Brain pericyte (primary cell): ENCODE measurements at regions not wholly inside any gene's neighbourhood (a gene's known extent, or its start where the extent isn't known, plus 50 kb on each side); places are given as distances from the start of the nearest gene placed in this dataset.

Experiments used
- DNase-seq: peaks from one replicate; pipeline ENCODE4 v3.0.0-alpha.2; 2012; ENCODE audit warnings: low read depth, low spot score

DNA sequence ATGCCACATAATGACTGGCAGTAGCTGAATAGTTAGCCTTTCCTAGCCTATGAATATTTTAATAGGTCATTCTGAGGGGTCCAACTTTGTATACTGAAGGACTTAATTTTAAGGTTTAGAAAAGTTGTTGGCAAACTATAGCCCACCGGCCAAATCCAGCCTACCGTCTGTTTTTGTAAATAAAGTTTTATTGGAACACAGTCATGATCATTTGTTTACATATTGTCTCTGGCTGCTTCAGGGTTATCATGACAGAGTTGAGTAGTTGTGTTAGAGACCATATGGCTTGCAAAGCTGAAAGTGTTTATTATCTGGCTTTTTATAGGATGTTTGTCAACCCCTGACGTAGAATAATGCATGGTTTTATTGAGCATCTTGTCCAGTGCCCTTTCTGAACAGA is 73.4 kb downstream of the NTMT2 start:
- DNase-seq: no peak

DNA sequence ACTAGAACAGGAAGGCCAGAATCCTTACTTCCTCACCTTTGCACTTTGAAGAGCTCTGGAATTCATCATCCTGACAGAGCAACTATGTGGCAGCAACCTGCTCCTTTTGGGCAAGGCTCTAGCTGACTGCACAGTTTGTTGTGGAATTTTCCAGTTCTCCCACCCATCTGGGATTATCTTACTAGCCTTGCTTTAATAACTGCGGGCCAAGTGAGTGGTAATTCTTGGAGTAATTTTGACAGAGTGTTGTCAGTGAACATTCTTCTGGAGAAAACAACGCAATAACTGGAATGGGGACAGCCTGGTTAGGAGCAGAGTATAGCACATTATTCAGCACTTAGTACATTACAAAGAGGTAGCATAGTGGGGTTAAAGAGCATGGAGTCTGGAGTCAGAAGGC is 75.3 kb downstream of the NTMT2 start:
- DNase-seq: no peak

DNA sequence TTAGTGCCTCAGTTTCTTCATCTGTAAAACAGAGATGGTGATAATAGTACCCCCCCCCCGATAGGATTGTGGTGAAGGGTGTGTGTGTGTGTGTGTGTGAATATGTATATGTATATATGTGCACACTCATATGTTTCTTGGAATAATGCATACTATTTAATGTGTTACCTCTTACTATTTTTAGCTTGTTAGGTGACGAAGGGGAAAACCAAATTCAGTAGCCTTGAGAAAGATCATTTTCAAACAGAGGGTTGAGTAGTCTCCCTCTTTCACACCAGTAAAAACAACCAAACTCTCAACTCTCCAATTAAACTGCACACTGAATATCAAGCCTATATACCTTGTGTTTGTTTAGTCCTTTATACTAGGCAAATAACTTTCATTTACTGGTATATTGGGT is 75.7 kb downstream of the NTMT2 start:
- DNase-seq: no peak

GRCh38 chr1:170224469-170224868 is 78.7 kb downstream of the NTMT2 start:
- no peak for DNase-seq

GRCh38 chr1:170225781-170226530 is 80.2 kb downstream of the NTMT2 start:
- no peak for DNase-seq

- DNase-seq: no peak
Measured at GRCh38 chr1:170226767-170227166, 81.0 kb downstream of the NTMT2 start.

DNA sequence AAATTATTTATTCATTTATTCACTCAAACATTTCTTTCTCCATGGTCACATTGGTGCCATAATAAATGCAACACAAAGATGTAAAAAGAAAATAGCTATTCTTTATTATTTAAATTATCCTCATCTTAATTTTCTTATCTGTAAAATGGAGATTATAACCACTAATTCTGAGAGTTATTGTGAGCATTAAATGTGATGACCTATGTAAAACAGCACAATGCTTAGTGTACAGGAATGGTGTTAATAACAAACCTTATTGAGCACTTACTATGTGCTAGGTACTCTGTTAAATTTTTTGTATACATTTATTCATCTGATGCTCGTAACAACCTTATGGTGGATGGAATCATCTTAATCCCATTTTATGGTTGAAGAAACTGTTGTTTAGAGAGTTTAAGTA is 84.6 kb downstream of the NTMT2 start:
- no peak for DNase-seq

DNA sequence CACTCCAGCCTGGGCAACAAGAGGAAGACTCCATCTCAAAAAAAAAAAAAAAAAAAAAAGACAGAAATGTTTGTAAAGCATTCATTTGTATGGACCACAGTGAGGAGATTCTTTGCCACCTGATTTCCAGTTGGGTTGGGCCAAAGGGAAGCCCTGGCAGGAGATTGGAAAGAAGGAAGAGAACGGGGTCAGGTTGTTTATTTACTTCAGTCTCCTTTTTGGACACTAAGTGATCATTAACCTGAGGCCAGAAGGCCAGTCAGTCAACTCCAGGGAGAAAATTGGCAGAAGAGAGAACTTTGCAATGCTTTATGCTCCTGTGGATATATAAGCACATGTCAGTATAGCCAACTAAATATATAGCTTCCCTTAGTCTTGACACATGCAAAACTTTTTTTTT is 85.9 kb downstream of the NTMT2 start:
- no peak for DNase-seq

- DNase-seq: no peak
Measured at GRCh38 chr1:170238704-170239391, 93.1 kb downstream of the NTMT2 start.

GRCh38 chr1:170239445-170239844 is 93.7 kb downstream of the NTMT2 start:
- no peak for DNase-seq

DNA sequence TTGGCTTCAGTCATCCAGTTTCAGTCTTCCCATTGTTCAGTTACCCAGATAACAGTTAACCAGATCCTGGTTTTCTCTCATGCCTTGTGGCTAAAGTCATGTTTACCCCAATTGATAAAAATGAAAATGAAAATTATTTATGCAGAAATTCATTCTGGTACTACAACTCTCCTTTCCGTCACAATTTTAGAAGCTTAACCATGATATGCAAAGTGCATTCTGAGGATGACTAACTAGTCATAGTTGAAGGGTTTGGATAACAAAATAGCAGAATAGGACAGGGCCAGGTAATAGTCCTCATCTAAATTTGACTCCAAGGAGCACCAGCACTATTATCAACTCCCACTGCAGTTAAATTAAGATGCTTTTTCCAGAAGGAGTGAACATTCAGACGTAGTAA is 94.7 kb downstream of the NTMT2 start:
- no peak for DNase-seq

DNA sequence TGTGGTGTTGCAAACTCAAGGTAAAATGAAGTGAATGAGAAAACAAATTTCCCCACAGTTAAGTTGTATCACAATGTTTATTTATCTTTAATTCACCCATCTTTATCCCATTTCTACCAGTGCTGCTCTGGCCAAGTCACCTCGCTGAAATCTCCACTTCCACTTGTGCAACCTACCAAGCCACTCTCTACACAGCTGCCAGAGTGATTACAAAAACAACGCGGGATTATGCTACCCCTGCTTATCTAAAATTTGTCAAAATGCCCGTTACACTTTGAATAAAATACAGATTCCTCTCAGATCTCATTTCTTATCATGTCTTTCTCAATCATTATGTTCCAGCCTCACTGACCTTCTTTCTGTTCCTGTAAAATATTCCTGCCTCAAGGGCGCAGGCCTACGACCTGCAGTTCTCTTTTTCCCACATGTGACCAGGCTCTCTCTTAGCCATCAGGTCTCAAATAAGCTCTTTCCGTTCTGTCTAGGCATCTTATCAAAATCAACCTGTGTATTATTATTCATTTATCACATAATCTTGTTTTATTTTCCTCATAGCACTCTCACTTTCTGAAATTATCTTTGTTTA is 95.6 kb downstream of the NTMT2 start:
- DNase-seq: no peak

DNA sequence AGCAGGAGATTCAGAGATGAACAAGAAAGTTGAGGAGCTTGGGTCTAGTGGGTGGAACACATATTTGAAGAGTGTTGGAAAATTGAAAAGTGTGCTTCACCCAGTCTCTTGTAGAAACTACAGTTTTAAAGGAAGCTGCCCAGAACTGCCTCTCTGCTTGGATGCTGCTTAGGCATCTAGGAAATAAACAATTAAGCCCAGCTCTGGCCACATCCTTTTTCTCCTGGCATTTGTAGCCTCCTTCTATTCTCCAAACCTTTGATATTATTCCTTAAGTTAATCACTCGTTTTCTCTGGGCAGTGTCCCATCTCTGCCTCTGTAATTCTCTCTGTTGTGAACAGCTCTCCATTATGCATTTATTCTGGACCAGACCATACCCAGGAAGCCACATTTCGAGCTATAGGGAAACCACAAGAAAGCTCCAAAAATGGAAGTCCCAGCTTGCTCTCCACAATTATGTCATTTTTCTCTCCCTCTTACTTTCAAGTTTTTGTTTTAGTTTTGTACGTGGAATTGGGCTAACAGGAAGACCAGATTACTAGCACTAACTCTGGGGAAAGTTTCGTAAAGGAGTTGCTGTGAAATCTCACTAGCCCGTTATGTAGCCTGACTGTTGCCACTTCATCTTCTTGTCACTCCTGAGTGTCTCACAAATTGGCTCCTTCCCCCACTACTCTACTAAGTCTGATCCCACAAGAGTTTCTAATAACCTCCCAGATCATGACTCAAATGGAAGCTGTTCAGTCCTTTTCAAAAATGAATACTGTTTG is 102.2 kb downstream of the NTMT2 start:
- no peak for DNase-seq

DNA sequence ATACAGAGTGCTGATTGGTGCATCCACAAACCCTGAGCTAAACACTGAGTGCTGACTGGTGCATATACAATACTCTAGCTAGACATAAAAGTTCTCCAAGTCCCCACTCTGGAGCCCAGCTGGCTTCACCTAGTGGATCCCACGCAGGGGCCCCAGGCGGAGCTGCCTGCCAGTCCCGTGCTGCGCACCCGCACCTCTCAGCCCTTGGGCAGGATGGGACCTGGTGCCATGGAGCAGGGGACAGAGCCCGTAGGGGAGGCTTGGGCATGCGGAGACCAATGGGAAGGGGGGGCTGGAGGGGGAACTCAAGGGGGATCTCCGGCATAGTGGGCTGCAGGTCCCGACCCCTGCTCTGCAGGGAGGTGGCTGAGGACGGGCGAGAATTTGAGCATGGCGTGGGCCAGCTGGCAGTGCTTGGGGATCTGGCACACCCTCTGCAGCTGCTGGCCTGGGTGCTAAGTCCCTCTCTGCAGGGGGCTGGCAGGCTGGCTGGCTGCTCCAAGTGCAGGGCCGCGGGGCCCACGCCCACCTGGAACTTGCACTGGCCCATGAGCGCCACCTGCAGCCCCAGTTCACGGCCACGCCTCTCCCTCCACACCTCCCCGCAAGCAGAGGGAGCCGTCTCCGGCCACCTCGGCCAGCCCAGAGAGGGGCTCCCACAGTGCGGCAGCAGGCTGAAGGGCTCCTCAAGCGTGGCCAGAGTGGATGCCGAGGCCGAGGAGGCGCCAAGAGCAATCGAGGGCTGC is 104.9 kb downstream of the NTMT2 start:
- no peak for DNase-seq

DNA sequence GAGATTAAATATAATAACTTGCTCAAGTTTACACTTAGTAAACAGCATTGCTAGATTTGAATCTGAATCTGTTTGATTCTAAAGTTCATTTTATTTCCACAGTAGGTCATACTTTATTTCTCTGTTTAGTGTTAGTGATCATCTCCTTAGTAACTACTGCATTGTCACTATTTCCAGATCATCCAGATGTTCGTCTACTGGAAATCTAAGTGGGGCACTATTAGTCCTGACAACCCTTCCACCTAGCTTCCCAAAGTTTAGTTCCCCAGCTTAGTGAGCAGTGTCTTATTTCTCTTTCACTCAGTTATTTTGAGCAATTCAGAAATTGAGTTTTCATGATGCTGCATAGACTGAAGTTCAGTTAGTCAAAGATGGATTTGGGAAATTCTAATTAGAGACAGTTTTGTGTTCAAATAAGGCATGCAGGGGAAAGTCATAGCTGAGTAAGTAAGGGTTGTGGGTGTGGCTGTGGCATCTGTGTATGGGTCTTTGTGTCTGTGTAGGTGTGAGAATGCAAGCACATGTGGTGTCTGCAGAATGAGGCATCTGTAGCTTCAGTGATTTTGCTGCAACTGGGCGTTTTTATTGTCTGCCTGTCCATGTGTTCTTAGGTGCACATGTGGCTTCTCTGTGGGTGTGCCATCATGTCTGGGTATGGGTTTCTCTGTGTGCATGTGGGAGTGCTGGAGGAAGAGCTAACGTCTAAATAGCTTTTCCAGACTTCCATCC is 107.3 kb downstream of the NTMT2 start:
- no peak for DNase-seq

- no peak for DNase-seq
Measured at GRCh38 chr1:170254371-170254770, 108.6 kb downstream of the NTMT2 start.

GRCh38 chr1:170261669-170262068 is 115.9 kb downstream of the NTMT2 start:
- DNase-seq: peak; percentile 44

DNA sequence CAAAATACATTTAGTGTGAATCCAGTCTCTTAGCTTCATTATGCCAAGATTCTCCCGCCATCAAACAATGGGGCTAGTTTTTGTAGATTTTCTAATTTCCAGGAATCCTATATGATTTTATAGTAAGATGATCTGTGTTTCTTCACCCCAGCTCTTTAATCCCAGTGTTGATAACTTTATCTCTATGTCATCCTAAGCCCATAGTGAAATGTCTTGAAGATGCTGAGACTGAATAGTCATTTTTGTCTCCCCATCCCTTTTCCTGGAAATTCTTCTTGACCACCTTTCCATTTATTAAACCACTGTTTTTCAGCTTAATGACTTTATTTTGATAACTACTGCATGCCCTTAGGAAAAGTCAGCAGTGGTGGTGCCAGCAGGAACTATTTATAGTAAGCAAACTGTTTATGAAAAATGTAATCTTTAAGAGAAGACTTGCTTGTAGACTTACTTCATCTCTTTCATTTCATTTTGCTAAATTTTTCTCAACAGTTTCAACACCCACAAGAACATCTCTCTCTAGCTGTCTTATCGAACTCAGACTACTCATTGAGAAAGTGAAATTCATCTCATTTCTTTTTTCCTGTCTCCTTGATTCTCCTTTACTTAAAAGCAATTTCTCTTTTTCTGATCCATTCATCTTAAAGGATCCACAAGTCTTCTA is 116.6 kb downstream of the NTMT2 start:
- peak; percentile 4 for DNase-seq

DNA sequence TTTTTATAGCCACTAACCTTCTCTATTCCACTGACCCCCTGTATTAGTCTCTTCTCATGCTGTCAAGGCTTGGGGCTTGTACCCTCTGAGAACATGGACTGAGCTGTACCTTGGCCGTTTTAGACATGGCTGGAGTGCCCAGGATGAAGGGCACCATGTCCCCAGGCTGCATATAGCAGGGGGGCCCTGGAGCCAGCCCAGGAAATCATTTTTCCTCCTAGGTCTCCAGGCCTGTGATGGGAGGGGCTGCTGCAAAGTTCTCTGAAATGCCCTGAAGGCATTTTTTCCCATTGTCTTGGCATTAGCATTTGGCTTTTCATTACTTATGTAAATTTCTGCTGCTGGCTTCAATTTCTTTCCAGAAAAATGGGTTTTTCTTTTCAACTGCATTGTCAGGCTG is 119.5 kb downstream of the NTMT2 start:
- DNase-seq: no peak

DNA sequence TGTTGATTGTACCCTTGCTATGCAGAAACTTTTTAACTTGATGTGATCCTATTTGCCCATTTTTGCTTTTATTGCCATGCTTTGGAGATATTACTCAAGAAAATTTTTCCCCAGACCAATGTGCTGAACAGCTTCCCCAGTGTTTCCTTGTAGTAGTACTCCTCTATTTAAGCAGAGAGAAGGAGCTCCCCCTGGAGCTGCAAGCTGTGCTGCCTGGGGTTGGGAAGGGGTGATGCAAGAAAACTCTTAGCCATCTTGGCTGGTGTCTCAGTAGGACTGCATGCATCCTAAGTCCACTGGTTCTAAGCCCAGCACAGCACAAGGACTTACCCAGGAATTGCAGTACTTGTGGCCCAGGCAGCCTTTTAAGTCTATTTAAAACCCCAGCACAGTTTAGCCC is 121.6 kb downstream of the NTMT2 start:
- DNase-seq: no peak
